Ascending aorta (tissue), 2 donors: ENCODE measurements at regions not wholly inside any gene's neighbourhood (a gene's known extent, or its start where the extent isn't known, plus 50 kb on each side); places are given as distances from the start of the nearest gene placed in this dataset.
"Not testable (repeated sequence)": the region's sequence is repeated elsewhere in the genome, so short reads cannot be mapped to it uniquely, and the experiment has no call there.

Experiments used
- DNase-seq, 2 donors: peaks; one replicate each; pipeline ENCODE4 v3.0.0-alpha.2; 2019; ENCODE audit warnings: low spot score in 2 of 2
- H3K27ac ChIP-seq, 2 donors: fragments of 200-600 bp; sonication (generic); one replicate each; pipeline ENCODE4 v1.5.1; 2016 to 2017; ENCODE audit warnings: mild to moderate bottlenecking in 1 of 2
- H3K27me3 ChIP-seq: fragments of 200-600 bp; sonication (generic); one replicate; pipeline ENCODE4 v1.5.1; 2017
- H3K36me3 ChIP-seq, 2 donors: fragments of 200-600 bp; sonication (generic); one replicate each; pipeline ENCODE4 v1.5.1; 2016
- H3K4me1 ChIP-seq, 2 donors: fragments of 200-600 bp; sonication (generic); one replicate each; pipeline ENCODE4 v1.5.1; 2016 to 2017; ENCODE audit warnings: mild to moderate bottlenecking in 1 of 2
- H3K4me3 ChIP-seq, 2 donors: fragments of 200-600 bp; sonication (generic); one replicate each; pipeline ENCODE4 v1.5.1; 2016 to 2017; ENCODE audit warnings: mild to moderate bottlenecking in 1 of 2
- H3K9me3 ChIP-seq, 2 donors: fragments of 200-600 bp; sonication (generic); one replicate each; pipeline ENCODE4 v1.5.1; 2016
- intact Hi-C: fragments of 100-400 bp; cut with DNase I; formaldehyde crosslinking; loops from one replicate; pipeline ENCODE4 v1.15.1; 2023
- TF ChIP-seq, protein P1 (sequence below), 3 experiments: fragments of 200-600 bp in 2 of 3; fragments of 450-650 bp in 1 of 3; sonication (generic) in 2 of 3; IDR thresholded peaks; one replicate each; pipeline ENCODE4 v1.5.1; 2016 to 2019; ENCODE audit warnings: antibody characterized with exemption in 3 of 3, mild to moderate bottlenecking in 1 of 3, moderate library complexity in 1 of 3

DNA sequence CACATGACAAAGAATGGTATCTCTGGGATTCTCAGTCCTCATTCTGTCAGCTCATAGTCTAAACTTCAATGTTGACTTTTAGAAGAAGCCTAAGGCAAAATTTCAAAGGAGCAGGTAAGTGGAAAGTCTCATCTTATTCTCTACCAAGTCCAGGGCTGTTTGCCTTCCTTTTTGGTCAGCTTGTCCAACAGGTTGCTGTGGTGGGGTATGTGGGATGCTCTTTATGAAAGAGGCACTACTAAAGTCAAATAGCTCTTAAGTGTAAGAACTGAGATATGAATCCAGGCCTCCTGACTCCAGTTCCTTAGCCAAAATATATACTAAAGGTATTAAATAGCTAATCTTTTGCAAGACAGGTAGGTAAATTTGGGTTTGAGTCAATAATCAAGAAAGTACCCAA, 540.6 kb upstream of the SPRY2 start:
- no peaks in the 10 kb centered on the region for H3K27me3 ChIP-seq
- TF ChIP-seq, protein P1, sequence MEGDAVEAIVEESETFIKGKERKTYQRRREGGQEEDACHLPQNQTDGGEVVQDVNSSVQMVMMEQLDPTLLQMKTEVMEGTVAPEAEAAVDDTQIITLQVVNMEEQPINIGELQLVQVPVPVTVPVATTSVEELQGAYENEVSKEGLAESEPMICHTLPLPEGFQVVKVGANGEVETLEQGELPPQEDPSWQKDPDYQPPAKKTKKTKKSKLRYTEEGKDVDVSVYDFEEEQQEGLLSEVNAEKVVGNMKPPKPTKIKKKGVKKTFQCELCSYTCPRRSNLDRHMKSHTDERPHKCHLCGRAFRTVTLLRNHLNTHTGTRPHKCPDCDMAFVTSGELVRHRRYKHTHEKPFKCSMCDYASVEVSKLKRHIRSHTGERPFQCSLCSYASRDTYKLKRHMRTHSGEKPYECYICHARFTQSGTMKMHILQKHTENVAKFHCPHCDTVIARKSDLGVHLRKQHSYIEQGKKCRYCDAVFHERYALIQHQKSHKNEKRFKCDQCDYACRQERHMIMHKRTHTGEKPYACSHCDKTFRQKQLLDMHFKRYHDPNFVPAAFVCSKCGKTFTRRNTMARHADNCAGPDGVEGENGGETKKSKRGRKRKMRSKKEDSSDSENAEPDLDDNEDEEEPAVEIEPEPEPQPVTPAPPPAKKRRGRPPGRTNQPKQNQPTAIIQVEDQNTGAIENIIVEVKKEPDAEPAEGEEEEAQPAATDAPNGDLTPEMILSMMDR (IDR thresholded peaks at IDR 0.05), result no peak
- no peak for DNase-seq
- intact Hi-C loops, result no loop called here
- no peaks in the 10 kb centered on the region for H3K36me3 ChIP-seq
- H3K27ac ChIP-seq, result no peak overlapping the region
- H3K4me1 ChIP-seq, result no peaks in the 10 kb centered on the region
- no peaks in the 10 kb centered on the region for H3K9me3 ChIP-seq
- no peak overlapping the region for H3K4me3 ChIP-seq

DNA sequence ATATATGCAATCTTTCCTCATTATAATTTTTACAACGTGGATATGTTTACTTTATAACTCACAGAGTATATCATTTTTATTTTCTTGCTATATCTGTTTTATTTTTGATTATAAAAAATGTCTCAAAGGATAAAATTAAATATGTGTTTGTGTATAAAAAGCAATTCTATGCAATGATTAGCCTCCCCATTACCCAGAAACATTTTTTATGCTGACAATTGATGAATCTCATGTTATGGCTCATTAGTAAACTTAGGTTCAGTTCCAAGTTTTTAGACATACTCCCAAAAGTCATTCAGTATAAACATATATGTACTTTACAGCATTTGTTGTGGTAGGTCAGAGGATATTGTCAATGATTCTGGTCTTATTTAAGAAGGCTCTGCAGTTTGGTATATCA, 540.1 kb upstream of the SPRY2 start:
- H3K4me3 ChIP-seq, result no peak overlapping the region
- DNase-seq, result no peak
- TF ChIP-seq, protein P1 (IDR thresholded peaks at IDR 0.05), result no peak
- H3K4me1 ChIP-seq, result no peaks in the 10 kb centered on the region
- intact Hi-C loops, result no loop called here
- H3K9me3 ChIP-seq, result no peaks in the 10 kb centered on the region
- H3K36me3 ChIP-seq, result no peaks in the 10 kb centered on the region
- H3K27me3 ChIP-seq, result no peaks in the 10 kb centered on the region
- no peak overlapping the region for H3K27ac ChIP-seq

DNA sequence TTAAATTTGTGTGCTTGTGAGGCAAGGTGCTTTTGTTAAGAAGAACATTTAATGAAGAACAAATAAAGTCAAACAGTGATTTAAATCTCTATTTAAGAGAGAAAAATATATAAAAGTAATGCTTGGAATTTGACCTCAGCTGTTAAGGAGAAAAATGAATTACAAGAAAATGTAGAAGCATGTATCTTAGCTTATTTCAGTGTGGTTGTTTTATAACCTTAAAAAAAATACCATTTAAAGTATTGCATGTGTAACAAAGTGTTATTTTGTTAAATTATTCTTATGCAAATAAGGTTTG, 537.0 kb upstream of the SPRY2 start:
- intact Hi-C loops, result no loop called here

DNA sequence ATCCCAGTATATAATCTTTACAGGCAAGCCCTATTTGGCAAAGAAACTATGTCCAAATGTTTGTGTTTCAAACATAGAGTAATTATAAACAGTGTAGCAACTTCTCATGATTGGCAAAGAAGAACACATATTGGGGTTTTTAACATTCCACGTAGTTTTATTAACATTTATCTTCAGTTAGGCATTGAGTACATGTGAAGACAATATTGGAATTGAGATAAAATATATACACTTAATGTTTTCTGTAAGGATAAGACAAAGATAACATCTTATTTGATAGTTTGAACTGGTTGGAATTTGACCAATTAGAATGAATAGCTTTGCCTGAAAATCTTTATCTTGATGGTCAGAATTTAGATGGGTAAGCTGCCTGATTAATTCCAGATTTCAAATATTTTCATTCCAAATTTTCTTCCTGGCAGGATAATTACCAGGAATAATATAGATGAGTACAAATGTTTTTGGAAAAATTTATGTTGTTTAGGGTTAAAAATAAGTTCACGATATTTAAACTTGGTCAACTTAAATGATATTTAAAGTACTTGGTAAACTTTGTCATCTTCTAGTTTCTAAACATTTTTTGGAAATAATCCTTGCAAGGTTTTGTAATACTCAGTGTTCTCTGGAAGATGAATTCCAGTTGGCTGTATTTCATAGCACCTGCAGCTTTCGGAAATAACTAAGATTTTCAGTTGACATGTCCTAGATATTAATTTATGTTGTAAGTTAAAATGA, 536.5 kb upstream of the SPRY2 start:
- no peaks in the 10 kb centered on the region for H3K27me3 ChIP-seq
- no peaks in the 10 kb centered on the region for H3K9me3 ChIP-seq
- TF ChIP-seq, protein P1 (IDR thresholded peaks at IDR 0.05), result no peak
- no peaks in the 10 kb centered on the region for H3K36me3 ChIP-seq
- no peaks in the 10 kb centered on the region for H3K4me1 ChIP-seq
- intact Hi-C loops, result no loop called here
- H3K4me3 ChIP-seq, result no peak overlapping the region
- H3K27ac ChIP-seq, result no peak overlapping the region
- no peak for DNase-seq

More for the DNA sequence above, 537.0 kb upstream of the SPRY2 start:
- Histone ChIP-seq H3K9me3 (no peaks in the 10 kb centered on the region), H3K27me3 (no peaks in the 10 kb centered on the region), H3K4me3 (no peak overlapping the region), H3K4me1 (no peaks in the 10 kb centered on the region), H3K27ac (no peak overlapping the region), H3K36me3 (no peaks in the 10 kb centered on the region)
- TF ChIP-seq, protein P1 (IDR thresholded peaks at IDR 0.05), result no peak
- no peak for DNase-seq

DNA sequence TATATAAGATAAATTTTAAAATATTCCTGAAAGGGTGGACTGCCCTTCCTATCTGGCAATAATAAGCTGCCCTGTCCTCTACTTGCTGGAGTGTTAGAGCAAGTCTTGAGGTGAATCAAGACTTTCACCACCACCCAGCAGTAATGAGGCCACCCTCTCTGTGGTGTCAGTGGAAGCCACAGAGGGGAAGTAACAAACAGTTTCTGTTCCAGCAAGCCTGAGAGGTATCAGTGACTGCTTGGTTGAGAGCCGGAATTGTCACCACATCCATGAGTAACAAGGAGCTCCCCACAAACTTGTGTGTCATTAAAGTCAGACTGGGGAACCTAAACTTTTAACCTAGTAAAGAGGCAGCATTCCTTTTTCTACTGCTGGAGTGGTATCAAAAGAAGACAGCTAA, 532.7 kb upstream of the SPRY2 start:
- intact Hi-C loops, result no loop called here

DNA sequence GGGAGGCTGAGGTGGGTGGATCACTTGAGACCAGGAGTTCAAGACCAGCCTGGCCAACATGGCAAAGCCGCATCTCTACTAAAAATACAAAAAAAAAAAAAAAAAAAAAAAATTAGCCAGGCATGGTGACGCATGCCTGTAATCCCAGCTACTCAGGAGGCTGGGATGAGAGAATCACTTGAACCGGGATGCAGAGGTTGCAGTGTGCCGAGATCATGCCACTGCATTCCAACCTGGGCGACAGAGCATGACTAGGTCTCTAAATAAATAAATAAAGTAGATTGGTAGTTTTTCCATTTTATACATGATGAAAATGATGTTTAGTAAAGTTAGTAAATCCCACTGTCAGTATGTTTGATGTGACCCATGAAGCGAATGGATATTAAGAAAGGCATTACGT, 531.0 kb upstream of the SPRY2 start:
- intact Hi-C loops, H3K27ac ChIP-seq, H3K4me1 ChIP-seq, H3K4me3 ChIP-seq, DNase-seq, H3K27me3 ChIP-seq, H3K36me3 ChIP-seq, H3K9me3 ChIP-seq: not testable (repeated sequence)

More for the DNA sequence above, 532.7 kb upstream of the SPRY2 start:
- no peaks in the 10 kb centered on the region for H3K4me1 ChIP-seq
- H3K27ac ChIP-seq, result no peak overlapping the region
- no peak overlapping the region for H3K4me3 ChIP-seq
- H3K36me3 ChIP-seq, result no peaks in the 10 kb centered on the region
- TF ChIP-seq, protein P1 (IDR thresholded peaks at IDR 0.05), result no peak
- no peaks in the 10 kb centered on the region for H3K9me3 ChIP-seq
- no peak for DNase-seq
- no peaks in the 10 kb centered on the region for H3K27me3 ChIP-seq
